GM18511 (cell line): ENCODE measurements at regions not wholly inside any gene's neighbourhood (a gene's known extent, or its start where the extent isn't known, plus 50 kb on each side); places are given as distances from the start of the nearest gene placed in this dataset.

Experiments used
- ATAC-seq: cut with Tn5 transposase; IDR thresholded peaks from one replicate; pipeline ENCODE4 v1.9.1; 2021; ENCODE audit warnings: mild to moderate bottlenecking, moderate library complexity; ENCODE audit not compliant: unreplicated experiment

DNA sequence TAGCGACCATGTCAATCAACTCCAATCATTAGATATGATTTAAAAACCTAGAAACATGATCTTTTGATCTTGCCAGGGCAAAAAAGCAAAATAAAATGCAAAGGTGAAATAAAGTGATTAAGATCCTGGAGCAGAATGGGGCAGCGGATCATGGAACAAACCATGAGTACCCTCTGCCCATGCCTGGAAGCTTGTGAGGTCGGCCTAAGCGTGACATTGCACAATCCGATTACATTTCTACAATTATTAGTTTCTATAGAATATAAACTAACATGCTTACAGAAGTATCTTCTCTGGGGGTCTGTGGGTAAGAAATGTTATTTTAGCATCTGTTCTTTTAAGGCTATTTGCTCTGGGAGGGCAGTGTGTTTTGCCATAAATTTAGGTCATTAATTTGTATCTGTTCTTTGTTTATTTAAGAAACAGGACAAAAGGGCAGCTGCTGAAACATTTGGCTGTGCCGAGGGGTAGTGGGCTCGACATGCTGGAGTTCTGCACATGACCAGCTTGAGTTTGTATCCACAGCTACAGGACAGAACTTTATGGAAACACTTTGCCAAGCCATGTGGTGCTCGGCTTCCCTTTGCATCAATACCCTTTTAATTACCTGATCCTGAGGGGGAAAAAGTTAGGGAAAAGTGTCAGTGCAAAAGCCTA is 55.9 kb downstream of the ZBTB18 start:
- ATAC-seq: no peak

DNA sequence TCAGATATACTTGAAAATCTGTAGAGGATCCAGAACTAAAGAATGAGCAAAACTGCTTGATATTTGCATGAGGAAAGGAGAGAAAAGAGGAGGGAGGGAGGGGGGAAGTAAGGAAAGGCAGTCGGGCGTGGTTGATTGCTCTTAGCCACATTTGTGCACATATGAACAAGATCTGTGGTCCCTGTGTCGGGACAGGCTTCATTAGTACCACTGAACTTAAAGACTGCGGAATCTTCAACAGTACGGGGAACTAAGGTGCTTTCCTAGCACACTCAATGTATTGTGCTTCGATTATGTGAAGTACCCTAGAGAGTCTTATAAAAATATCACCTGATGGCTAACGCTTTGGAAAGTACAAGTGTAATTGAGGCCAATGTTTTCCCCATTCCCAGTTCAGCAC is 59.9 kb downstream of the ZBTB18 start:
- ATAC-seq: no peak

DNA sequence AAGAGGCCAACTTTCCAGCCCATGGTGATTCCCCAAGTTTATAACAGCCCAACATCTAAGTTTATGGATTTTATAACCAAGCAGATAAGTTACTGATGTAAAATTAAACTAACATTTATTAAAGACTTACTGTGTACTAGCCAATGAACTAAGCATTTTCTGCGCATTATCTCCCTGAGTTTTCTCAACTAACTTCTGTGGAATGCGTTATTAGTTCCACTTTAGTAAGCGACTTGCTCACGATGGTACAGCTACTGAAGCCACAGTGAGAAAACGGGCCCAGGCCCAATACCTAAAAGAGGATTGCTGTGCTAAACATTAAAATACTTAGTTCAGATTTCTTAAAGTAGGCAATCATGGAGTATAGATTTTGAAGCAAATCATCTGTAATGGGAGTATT is 61.0 kb downstream of the ZBTB18 start:
- ATAC-seq: no peak

DNA sequence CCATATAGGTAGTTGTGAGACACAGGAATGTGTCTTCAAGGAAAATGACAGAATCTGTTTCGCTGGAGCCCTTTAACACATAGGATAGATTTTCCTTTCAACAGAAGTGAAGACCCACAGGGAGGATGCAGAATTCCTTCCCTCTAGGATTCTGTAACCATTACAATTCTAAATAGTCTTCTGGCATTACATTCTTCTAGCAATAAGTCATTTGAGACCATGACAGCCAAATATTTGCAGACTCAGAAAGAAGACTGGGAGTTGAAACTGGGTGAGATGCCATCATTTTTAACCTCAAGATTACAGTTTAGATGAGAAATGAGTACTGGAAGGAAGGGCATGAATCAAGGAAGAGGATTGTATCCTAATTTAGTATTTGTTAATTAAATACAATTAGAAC is 61.6 kb downstream of the ZBTB18 start:
- no peak for ATAC-seq

DNA sequence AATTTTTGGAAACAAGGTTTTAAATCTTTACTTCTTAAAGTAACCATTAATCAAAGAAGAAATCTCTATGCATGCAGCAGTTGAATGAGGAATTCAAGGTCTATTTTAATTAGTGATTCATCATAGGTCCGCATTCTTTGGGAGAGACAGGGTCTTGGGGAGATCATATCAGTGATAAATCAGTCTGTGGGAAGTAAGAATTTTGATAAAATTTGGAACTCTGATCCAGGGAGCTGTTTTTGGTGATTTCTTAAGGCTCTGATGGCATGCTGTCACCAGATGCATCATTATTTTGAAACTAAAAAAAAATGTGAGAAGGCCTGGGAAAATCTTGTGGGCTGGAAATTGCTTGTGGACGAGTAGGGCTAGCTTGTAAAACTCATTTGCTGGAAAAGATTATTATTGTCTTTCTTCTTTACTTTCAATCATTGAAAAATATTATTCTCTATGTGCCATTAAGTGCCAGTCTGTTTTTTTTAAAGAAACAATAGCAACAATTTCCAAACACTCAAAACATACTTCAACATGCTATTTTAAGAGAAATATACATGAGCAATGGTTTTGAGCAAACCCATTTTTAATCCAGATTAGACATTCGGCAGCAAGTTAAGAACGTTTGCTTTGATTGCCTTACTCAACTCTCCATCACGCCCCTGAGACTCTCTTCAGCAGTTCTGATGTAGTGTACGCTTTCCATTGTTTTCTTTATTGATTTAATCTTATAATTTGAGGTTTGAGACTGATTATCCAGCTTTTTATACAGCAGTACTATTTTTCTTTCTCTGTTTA is 62.6 kb downstream of the ZBTB18 start:
- ATAC-seq: no peak

DNA sequence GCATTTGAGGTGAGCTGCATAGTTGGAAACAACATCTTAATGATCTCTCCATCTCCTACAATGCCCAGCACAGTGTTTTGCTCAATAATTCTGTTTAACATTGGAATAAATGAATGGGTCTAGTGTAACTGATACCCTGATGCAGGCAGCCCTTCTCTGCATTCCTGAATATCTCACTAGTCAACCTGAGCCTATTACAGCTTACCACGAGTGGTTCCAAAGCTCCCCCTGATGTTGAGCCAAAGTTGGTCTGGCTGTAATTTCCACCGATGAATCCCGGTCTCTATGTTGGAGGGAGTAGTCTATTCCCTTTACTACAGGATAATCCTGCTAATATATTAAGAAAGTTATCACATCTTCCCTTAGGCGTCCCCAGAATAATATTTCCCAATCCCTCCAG is 63.8 kb downstream of the ZBTB18 start:
- no peak for ATAC-seq

DNA sequence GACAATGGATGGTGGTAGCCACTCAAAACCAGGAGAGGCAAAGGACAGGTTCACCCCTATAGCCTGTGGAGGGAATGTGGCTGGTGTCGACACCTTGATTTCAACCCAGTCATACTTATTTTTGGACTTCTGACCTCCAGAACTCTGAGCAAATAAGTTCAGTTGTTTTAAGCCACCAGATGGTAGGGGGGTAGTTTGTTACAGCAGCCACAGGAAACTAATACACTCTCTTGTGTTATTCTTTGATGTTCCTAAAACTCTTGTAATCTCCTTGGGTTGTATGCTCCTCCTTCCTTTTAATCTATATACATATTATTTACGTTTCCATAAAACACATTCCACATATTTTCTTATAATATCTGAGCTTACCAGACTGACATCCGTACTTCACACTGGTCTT is 65.9 kb downstream of the ZBTB18 start:
- no peak for ATAC-seq

DNA sequence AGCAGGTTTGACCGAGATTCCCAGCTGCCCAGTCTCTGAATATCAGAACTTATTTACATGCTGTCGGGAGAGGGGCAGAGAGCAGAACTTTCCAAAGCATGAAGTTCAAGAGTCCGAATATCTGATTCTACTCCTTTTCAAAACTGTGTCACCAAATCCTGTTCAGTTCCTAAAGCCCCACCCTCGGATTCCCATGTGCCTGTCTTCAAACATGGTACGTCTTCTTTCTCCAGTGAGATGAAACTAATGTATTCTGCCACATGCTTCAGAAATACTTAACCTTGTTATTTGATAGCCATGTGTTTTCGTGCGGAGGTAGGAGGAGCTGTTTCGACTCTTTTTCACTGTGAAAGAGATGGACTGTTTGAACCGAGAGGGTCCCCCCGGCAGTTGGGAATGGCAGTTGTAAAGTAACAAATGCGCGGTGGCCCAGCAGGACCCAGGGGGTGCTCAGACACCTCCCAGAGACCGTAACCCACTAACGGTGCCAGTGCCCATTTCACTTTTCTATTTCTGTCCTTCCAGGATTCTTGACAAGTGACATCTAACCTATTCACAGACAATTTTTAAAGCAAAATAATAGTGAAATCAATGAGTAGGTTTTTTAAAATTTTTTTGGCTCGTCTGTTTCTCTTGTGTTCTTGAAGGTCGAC is 67.2 kb downstream of the ZBTB18 start:
- ATAC-seq: no peak

DNA sequence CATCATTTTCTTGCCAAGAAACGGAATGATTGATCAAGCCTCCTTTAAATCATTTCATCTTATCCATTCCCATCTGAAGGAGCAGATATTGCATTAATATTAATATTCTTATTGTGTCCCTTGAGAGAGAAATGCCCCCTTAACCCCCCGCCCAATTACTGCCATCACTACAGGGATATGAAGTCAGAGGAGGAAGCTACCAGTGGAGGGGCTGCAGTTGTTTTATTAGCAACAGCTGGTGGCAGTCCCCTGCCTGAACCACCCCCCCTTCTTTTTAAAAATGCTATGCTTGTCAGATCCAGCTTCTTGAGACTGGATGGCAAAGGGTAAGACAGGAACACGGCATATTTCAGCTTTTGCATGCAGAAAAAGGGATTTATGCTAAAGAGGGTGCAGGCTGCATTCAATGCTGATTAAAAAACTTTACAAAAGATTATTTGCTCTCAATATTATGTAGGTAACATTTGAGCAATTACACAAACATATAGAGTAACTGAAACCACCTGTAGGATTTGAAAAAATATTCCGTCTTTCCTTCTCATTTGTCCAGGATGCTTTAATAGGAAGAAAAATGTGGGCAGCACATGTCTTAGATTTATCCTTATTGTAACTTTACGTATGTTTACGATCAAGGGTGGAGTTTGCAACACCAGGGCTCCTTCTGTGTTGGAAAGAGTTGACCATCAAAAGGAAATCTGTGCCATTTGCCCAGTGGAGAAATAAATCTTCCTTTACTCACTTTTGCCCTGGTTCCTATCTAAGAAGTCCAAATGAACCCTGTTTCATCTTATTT is 77.7 kb downstream of the ZBTB18 start:
- no peak for ATAC-seq

DNA sequence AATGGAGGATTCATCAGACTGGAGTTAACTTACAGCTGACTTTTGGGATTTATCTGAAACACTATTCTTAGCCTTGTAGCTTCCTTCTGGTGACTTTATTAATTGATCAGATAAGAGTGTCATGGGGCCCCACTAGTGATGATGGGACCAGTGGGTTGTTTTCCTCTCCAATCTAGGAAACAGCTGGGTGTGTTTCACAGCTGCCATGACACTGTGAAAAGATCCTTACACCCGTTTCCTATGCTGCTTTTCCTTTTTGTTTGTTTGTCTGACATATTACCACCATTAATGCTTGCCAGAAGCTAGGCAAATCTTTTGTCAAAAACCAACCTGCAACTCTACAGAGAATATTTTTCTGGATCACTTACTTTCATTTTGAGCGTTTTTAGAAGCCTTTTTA is 86.2 kb downstream of the ZBTB18 start:
- ATAC-seq: no peak

DNA sequence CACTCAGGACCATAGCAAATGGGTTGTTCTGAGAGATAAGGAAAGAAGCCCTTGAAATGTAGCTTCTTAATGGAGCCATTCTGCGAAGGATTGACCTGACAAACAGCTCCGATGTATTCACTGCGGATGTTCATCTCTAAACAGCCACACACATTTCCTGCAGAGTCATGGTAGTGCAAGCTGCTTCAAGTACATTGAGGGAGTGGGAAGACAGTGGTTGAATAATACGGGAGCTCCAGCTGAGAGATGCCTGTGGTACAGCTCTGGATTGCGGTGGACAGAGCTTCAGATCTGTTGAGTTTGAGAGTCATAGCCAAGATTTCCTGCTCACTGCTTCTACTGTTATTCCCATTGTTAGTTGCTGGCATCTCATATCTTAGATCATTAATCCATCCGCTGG is 86.6 kb downstream of the ZBTB18 start:
- ATAC-seq: no peak

DNA sequence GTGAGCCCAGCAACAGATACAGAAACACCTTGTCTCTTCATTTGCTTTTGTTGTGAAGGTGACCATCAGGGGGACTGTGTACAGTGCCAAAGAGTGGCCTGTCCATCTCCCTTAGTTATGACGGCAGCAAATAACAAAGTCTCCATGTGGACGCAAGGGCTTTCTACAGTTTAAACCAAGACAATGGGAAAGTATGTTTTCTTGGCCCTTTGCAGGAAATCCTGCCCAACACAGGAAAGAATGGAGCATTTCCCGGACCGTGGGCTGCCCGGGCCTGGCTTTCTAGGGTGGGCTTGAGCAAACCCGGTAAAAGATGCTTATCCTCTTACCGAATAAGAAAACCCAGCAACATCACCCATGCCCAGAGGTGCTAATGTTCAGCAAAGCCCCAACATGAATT is 87.3 kb downstream of the ZBTB18 start:
- ATAC-seq: no peak

DNA sequence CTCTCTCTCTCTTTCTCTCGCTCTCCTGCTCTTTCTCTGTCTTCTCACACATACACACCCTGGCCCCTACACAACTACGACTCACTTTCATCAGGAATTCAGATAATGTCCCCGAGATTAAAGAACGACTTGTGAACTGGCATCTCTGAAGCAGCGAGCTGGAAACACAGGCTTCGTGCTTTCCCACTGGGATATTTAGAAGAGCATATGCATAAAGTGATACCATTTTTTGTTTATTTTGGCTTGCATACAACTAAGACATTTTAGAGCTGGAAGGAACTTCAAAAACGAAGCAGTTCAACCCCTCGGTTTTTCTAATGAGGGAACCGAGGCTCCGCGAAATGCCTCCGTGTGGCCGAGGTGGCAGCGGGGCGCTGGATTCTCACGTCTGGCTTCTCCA is 88.6 kb downstream of the ZBTB18 start:
- no peak for ATAC-seq

DNA sequence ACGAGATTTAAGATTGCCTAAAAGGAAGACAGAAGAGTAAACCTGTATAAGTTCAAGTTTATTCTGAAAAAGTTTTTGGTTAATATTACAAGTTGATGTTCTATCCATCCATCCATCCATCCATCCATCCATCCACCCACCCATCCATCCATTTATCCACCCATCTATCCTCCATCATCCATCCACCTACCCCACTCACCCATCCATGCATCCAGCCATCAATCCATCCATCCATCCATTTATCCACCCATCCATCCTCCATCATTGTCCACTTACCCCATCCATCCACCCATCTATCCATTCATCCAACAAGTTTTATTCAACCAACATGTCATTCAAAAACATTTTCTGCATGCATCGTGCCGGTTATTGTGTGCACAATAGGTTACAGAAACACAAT is 89.3 kb downstream of the ZBTB18 start:
- no peak for ATAC-seq

DNA sequence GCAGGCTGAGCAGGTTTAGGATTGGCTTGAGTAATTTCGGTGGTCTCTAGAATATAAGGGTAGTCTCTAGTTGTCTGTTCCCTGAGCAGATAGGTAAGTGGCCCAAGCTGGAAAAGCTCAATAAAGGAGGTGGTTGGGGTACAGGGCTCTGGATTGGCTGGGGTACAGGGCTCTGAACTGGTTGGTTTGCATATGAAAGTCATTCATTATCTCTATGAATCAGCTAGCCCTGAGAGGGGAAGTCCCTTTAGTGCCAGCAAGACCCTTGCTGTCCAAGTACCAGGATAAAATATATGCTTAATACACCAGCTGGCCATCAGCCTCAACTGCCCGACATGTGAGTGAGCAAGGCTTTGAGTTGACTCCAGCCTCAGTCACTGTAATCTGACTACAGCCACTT is 93.0 kb downstream of the ZBTB18 start:
- ATAC-seq: no peak

DNA sequence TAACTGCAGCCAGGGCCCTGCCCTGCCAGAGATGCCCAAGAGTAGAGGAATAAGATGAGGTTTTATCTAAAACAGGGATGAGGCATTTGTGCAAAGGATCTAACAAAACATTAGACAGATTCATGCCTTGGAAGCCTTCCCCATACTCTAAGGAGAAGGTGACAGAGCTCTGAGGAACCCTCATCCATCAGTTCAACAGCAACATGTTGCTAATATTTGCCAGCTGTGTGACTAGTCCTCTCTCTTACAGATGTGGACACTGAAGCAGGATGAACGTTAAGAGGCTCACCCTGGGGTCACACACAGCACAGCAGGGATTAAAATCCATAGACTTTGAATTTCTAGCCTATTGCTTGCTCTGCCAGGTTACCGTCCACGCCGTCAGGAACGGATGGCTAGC is 99.0 kb downstream of the ZBTB18 start:
- no peak for ATAC-seq

DNA sequence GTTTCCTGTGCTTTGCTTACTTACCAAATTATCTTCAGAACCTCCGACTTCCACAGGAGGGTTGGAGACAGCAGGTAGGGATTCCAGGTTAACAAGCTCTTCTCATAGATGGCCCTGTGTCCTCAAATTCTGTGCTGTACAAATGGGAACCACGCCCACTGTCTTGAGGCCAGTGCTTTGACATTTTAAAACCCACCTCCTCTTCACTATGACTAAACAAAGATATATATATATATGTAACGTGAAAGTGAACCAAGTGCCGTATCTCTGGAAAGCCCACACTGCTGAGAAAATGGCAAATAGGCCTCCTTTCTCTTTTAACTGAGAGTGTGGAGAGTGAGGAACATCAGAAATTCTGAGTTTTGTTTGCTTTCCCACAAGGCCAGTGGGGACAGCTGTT is 99.6 kb downstream of the ZBTB18 start:
- ATAC-seq: no peak

DNA sequence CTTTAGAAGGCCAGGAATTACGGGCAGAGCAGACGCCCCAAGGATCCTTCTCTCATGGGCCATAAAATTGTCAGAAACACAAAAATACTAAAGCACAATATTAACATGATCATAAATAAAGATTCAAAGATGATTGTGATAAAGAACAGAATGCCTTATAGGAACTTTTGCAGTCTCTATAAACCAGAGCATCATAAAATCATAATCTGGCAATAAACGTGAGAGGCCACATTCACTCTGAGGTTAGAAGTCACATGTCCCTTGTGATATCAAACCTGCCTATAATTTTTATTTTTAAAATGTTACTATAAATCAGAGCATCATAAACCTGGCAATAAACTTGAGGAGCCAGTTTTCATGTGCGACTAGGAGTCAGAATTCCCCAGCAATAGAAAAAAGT is 100.5 kb downstream of the ZBTB18 start:
- no peak for ATAC-seq

DNA sequence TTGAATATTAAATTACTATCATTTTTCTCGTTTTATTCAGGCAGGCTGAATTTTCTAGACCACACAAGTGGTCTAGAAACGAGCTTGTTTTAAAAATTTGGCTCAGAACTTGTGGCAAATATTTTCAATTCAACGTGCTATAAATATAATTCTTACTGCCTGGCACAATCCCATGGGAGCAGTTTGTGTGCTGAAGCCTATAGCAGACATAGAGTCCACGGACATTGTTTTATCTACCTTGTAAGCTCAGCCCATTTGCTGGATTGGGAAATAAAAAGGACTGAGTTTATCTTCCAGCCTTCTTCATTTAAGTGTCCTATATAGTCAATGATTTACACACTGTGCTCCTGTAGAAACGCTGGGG is 103.4 kb downstream of the ZBTB18 start:
- no peak for ATAC-seq

DNA sequence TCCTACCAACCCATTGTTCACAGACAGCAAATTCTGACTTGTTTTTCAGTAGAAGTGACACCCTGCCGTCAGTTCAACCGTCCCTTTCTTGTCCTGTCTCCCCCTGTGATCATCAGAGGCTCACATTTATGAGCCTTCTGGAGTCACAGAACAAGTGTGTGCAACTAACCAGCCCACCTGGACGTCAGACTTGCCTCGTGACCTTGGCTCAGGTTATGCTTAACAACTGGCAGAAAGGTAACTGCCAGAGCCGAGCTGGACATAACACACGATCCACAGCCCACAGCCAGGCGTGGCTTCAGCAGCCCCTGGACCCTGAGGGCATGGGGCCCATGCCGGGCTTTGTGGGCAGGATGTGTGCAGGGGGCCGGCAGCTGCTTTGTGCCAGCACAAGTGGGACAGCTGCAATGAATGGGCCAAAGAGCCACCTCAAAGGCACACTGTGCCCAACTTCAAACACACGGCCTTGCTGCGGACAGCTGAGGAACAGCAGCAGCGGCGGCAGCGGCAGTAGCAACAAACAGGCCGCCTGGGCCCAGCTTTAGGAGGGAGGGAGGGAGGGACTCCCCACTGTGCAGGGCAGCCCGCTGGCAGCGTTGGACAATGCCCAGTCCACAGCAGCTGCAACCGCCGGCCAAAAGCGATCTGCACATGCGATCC is 103.9 kb downstream of the ZBTB18 start:
- no peak for ATAC-seq

DNA sequence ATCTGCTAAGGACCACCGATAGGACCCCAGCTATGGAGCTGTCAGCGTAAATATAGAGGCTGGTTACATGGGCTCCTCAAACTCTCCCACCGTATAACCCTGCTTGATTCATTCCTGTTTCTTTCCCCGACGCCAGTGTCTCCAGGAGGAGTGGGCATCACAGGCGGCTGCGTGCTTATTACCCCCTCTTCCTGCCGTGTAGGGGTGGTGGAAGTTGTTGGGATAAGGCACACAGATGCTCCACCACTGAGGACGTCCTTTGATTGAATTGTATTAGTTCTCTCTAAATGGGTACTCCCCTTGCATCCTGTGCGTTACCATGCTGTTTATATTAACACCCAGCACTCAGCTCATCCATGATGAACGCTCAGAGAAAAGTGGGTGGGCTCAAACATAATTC is 104.6 kb downstream of the ZBTB18 start:
- ATAC-seq: no peak
